ENCODE measurements at regions not wholly inside any gene's neighbourhood (a gene's known extent, or its start where the extent isn't known, plus 50 kb on each side); places are given as distances from the start of the nearest gene placed in this dataset.

DNA sequence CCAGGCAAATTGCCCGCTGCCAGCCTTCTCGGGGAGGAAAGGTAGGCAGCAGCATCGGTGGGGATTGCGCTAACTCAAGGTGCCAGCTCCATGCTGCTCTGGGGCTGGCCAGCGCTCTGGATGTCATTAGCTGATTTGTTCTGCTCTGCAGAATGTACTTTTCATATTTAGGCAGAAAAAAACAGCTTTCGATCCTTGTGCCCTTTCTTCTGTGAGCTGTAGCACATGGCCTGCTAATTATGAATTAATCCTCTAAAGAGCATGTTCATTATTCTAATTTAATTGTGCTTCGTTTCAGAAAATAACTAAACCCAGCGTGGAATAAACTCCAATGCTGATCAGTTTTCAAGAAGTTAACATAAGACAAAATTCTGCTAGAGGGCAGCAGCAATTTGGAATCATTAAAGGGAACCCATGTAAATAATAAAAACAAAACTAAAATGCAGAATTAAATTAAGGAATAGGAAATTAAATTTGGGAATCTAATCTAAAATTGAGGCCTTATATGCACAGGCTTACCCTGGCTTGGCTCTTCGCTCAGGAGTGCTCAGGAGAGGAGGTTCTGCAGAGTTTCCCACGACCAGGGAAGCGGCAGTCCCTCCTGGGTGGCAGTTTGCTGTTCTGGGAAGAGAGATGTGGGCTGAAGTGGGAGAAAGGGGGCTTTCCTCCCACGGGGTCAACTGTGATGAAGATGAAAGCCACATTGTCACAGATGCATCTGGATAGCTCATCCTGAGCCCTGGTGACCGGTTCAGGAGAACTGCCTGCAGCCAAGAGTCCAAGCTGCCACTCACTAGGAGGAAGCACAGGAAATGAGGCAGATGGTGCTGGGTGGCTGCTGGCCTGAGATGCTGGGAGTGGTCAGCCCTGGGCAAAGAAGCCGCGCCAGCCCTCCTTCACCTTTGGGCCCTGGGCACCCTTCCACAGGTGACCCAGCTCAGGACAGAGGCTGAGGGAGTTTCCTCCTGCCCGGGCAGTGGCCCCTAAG lies 93.2 kb upstream of the PKDCC start:
- no peak for DNase-seq (ENCODE audit: low spot score)

DNA sequence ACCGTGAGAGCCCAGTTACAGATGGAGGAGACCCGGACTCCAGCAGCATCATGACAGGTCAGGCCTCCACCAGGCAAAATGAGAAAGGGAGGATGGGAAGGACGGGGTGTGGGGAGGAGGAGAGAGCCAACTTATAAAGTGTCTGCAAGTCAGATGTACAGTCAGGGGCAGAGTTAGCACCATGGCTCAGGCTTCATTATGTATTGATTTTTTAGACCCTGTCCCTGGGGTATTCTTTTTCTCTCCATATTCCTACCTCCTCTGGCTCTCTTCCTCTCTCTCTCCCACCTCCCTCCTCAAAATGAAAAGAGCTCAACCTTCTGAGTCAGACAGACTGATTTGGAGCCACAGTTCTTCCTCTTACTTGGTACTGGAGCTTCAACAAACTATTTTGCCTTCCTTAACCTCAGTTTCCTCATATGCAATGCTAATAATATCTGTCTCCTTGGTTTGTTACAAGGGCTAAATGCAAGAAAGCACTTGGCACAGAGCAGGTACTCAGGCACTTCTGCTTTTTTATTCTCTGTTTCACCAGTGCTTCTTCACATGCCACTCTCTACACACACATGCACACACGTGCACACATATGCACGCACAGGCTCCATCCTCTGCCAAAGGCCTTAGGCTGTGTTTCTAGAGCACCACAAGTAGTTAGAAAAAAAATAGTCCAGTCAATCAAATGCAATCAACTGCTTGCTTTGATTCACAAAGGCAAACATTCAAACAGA lies 92.3 kb upstream of the PKDCC start:
- DNase-seq (ENCODE audit: low spot score), result no peak

DNA sequence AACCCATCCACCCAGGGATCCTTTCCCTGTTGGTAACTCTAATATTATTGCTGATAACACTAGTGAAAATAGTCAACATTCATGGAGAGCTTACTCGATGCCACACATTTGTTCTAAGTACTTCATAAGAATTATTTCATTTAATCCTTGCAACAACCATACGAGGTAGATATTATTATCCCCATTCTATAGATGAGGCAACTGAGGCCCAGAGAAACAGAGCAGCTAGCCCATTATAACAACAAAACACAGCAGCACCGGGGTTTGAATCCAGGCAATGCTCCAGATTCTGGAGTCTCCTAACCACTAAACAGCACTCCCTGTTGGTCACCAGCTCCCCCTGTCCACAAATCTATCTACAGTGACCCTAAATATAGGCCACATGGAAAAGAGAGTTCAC lies 90.4 kb upstream of the PKDCC start:
- no peak for DNase-seq (ENCODE audit: low spot score)

DNA sequence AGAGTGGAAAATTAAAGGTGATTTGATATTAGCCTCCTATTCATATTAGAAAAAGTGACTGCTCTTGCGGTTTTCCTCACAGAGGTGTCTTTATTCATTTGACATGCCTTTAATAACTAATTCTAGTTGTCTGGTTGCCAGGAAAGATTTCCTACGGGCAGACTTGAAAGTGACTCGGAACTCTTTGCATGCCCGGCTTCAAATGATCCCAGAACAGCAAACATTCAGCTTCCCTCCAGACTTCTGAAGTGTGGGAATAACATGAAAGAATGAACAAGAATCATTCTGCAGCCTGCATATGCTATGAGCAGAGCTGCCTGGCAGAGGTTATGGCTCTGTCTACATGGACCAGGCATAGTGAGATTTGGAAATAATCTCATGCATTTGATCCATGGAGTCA lies 89.6 kb upstream of the PKDCC start:
- no peak for DNase-seq (ENCODE audit: low spot score)

DNA sequence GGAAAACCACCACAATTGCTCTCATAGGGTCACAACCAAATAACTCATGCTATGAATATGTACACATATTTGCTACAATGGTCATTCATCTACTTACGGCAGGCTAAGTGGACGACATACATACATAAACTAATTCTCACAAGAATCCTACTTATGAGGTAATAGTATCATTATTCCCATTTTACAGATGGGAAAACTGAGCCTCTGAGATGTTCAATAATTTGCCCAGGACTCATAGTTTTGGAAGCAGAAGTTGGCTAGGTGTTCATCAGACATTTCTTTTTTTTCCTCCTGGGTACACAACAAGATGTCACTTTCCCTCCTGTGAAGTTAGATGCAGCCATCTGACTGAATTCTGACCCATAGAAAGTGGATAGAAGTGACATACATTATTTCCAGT lies 89.0 kb upstream of the PKDCC start:
- no peak for DNase-seq (ENCODE audit: low spot score)

DNA sequence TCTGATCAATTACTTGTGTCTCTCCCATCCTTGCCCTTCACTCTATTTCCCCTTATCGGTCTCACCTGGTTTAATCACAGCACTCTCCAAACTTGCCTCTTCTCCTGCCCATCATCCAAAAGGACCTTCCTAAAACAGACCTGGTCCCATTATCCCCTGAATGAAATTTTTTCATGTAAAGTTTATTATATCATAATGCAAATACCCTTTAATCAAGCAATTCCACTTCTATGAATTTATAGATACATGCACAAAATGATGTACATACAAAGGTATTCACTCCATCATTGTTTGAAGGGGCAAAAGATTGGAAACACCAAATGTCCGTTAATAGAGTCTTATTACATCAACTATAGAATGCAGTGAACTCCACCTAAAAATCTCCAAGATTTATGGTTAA lies 88.1 kb upstream of the PKDCC start:
- no peak for DNase-seq (ENCODE audit: low spot score)

DNA sequence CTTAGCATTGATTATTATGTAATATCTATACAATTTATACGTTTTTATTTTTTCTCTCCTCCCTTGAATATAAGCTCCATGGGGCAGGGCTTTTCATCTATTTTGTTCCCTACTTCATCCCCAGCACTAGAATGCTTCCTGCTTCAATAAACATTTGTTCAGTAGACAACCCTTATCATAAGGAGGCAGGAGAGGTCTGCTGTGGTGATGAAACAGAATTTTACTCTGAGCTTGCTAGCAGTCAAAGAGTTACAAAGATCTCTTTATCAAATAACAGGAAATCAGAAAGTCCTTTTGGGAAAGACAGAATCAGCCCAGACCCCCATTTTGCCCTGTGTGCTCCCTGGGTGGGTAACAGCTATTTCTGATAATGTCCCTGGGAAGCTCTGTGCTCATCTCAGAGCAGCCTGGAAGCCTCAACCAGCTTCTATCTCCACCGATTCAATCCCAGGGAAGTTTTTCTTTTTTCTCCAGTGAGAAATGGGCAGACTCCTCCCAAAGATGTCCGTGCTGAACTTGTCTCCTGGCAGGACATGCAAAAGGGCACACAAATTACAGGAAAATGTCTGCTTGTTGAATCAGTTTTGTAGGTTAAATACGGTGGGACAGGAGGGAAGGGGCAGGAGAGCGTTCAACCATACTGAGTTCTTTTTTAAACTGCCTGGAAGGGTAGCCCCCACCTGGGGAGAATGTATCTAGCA lies 84.7 kb upstream of the PKDCC start:
- DNase-seq (ENCODE audit: low spot score), result no peak

DNA sequence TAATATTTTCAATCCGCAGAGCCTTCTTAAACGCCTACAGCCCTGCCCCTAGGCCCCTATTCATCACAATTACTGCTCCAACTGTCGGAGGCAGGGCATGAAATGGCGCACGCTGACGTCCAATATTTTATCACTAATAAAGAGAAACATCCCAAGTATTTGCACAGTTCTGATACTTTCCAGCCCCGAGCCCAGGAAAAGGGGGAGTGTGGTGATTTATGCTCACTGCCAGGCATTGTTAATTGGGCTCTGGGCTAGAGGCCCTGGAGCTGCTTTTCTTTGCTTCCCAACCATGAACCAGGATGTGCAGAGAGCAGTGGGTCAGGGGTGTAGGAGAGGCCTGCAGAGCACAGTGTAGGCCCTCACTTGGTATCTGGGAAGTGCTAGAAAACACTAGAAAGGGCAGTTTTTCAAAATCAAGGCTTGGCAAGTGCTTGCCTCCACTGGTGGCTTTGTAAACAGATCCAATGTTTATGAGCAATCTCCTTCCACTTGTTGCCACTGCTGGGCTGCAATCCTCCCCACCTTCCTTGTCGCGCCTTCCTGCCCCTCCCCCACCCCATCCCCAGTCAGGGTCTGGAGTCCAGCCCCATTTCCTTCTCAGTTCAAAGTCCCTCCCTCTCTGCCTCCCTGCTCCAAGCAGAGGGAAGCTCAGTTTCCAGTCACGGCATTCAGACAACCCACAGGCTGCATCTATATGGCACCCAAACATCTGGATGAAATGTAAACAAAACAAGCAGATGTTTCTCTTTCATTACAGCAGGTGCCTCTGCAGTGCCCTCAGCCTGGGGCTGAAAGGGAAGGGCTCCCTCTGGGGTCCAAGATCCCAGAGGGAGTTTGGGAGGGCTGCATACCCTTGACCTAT lies 83.9 kb upstream of the PKDCC start:
- no peak for DNase-seq (ENCODE audit: low spot score)

DNA sequence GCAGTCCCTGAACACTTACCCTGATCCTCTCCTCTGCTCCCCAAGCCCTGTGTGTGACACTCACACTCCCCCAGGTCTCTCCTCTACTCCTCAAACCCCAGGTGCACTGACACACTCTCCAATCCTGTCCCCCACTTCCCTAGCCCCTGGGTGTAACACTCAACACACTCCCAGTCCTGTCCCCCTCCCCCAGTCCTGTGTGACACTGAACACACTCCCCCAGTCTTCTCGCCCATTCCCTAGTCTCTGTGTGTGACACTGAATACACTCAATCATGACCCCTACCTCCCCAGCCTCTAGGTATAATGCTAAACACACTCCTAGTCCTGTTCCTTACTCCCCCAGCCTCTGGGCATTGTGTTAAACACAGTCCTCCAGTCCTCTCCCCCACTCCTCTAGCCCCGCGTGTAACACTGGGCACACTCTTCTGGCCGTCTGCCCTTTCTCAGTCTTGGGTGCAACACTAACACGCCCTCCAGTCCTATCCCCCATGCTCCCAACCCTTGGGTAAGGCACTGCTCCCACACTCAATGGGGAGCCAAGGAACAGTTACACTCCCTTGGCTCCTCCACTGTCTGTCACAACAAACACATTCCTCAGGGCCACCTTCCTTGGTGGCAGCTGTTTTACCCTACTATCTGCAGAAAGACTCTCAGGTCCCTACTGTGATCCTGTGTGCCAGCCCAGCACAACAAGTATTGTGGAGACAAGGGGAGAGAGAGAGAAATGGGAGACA lies 82.5 kb upstream of the PKDCC start:
- no peak for DNase-seq (ENCODE audit: low spot score)

DNA sequence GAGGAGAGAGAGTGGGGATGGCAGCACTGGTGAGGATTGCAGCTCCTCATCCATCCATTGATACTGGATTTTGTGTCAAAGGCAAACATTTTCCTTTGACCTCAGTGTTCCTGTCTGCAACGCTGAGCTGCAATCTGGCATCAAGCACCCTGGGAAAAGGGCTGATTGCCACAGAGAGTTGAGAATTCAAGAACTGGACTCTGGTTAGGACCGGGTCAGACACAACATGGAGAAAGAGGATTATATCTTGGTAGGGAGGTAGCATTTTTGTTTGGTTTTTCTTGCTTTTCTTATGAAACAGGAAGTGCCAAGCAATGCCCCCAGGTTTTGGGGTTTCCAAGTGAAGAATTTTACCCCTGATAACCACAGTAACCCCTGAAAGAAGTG lies 81.9 kb upstream of the PKDCC start:
- DNase-seq (ENCODE audit: low spot score), result no peak

DNA sequence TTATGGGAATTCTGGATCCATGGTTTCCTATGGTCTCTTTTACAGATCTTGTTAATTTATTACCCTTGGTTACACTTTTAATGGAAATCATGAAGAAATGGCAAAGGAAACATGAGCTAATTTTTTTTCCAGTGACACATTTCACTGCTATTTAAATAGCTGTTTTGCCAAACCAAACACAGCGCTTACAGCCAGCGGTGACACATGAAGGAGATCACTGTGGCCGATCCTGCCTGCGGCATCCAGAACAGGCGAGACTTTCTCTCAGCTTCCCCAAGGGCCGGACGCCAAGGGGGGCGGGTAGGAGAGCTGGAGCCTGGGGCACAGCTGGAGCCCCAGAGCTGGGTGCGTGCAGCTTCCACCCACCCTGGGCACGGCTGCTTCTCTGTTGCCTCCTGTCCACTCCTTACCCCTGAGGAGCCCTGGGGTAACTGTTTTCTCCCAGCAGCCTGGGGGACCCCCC lies 81.4 kb upstream of the PKDCC start:
- peak; percentile 72 for DNase-seq (ENCODE audit: low spot score)

DNA sequence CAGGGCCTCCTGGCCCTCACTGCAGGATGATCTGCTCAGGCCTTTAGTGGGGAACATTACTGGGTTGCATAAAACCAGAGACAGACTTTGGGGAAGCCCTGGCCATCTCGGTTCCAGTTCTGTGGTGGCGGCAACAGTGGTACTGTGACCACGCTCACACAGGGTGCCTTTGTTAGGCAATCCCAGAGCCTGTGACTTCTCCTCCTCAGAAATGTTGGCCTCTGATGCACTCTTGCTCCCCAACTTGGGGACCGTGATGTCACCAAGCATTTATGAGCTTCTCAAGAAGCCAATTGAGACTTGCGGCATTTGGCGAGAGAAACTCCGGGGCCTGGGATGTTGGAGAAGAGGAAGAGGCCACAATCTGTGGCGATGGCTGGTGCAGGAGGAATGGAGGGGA lies 80.9 kb upstream of the PKDCC start:
- DNase-seq (ENCODE audit: low spot score), result peak; percentile 49

DNA sequence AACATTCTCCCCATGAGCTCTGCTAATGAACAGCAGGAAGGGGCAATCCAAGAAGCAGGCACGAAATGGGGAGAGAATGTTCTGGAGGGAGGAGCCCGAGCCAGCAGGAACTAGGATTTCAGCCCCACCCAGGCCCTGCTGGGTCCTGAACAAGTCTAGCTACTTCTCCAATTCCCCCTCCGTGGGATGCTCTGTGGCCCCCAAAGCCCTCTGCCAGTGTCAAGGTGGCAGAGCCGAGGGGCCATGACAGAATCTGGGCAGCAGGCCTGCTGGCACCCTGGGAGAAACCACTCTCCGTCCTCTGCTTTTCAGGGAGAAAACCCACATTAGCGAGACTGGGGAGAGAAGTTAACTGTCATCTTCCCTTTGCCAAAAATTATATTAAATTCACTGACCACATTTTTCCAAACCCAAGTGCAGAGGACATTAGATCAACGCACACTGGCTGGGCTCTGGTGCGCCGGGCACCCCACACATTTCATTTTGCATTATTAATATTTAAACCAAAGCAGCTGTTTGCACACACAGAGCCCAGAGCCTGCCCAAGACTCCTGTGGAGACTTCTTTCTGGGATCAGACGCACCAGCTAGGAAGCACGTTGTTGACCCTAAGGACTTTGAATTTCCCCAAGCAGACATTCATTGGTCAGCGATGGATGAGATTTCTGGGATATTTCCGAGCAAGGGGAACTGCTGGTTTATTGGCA lies 80.2 kb upstream of the PKDCC start:
- no peak for DNase-seq (ENCODE audit: low spot score)

DNA sequence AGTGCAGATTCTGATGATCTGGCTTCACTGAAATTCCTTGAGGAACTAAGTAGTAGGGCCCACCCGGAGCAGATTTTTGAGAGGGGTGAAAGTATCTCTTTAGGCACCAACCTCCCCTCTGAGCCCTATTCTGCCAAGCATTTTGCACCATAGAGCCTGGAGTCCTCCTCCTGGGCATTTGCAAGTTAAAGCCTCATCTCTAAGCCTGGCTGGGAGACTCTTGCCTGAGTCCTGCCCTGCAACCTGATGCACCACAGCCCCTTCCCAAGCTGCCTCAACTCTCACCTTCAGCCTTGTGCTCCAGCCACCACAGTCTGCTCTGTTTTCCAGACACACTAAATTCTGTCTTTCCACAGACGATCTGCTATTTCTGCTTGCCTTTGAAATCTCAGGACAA lies 79.6 kb upstream of the PKDCC start:
- no peak for DNase-seq (ENCODE audit: low spot score)

DNA sequence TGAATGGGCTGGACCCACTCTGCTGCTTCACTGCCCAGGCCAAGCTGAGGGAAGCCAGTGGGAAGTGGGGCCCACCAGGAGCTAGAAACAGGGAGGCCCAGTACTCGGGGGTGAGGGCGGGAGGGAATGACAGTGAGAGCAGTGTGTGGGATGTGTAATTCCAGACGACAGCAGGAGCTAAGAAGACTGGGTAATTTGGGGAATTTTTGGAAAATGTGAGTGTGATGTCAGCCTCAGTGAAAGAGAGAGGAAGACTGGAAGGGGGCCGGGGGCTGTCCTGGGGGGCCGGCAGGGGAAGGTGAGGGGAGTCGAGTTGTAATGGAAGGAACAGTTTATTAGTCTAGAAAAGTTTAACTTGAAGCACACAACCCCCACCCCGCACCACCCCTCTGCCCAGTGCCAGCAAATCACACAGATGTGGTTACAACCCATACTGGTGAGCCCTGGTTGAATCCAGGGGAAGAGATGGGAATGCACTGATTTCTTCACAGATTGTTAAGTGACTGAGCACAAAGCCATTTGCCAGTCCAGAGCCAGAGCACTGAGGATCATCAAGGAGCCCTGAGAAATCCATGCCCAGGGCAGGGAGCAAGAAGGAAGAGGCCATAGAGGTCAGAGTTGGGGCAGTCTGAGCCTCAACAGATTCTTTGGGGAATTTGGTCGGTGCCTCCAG lies 76.7 kb upstream of the PKDCC start:
- DNase-seq (ENCODE audit: low spot score), result peak; percentile 55

DNA sequence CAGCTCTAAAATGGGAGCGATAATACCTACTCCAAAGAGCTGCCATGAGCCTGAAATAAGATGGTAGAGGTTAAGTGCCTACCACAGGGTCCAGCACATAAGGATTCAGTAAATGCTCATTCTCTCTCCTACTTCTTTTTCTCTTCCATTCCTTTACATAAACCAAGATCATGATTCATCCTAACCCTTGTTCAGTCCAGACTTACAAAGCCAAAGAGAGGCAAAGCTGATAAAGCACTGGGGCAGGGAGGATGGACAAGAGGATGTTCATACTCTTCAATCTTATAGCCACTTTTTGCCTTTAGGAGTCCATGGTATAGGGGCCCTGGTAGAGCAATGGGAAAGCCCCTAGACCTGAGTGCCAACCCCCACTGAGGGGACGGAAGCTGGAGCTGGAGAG lies 75.6 kb upstream of the PKDCC start:
- DNase-seq (ENCODE audit: low spot score), result no peak

DNA sequence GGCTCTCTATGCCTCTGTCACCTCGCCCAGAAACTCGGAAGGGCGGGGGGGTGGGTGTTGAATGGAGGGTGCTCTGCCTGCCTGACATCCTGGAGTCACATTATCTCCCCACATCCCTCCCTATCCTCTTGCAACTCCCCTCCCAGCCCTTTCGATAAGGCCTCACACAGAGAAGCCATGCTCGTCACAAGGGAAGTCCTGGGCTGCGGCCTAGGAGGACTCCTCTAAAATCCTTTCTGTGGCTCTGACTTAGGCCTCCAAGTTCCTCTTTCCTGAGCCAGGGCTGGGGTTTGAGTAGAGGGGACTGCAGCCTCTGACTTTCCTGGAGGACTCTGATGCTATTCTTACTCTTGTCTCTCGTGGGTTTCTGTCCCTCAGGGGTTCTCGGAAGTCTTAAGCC lies 75.0 kb upstream of the PKDCC start:
- no peak for DNase-seq (ENCODE audit: low spot score)

DNA sequence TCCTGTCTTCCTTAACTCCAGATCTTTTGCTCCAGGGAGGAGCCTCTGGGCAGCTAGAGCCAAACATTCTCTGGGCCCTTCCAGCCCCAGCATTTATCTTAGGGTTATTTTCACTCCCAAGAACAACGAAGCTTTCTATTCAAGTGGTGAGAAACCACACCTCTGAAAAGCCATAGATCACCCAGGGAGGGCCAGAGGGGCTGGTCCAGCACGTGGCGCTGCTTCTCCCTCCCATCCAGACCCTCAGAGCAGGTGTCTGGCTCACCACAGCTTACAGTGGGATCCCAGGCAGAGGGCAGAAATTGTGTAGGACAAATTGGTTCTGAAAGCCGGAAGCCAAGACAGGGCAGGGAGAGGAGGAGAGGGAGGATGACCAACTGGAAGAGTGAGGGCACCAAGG lies 74.0 kb upstream of the PKDCC start:
- DNase-seq (ENCODE audit: low spot score), result no peak

DNA sequence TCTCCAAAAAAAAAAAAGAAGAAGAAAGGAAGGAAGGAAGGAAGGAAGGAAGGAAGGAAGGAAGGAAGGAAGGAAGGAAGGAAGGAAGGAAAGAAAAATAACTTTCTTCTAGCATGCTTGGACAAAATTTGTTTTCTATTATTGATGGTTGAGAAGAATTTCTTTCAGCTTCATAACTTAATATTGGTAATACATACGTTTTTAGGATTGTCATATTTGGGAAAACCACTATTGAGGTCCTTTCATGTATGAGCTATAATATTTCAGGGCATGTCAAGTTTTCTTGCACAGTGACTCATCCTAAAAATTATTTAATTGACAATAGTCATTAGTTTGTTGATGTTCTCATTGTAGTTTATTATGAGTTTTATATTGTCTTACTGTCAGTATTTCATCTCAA lies 66.4 kb upstream of the PKDCC start:
- DNase-seq (ENCODE audit: low spot score), result no peak

DNA sequence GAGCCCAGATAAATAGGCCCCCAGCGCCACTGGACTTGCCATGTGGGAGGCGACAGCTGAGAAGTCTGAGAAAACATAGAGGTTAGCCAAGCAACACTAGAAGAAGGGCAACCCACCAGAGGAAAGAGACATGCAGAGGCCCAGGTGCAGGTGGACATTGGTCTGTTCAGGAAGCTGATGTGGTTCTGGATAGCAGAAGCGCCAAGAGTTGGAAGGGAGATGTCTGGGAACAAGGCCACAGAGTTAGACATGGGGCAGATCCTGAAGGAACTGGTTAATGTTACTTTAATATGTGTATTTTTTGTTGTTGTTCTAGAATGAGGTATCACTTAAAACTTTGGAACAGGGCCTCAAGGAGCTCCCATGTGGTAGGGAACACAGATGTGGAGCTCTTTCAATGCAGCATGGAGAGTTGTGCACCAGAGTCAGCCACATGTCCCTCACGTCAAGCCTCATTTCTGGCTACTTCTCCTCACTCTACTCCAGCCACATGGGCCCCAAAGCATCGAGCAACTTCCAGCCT lies 62.2 kb upstream of the PKDCC start:
- DNase-seq (ENCODE audit: low spot score), result no peak

Measured in putamen (tissue), 1 donor.